Breast epithelium (tissue), 3 donors: ENCODE measurements at regions not wholly inside any gene's neighbourhood (a gene's known extent, or its start where the extent isn't known, plus 50 kb on each side); places are given as distances from the start of the nearest gene placed in this dataset.

Source experiments
- CTCF ChIP-seq, 3 donors: fragments of 450-650 bp; IDR thresholded peaks; one replicate each; pipeline ENCODE4 v1.5.1; 2016 to 2017; ENCODE audit warnings: antibody characterized with exemption in 3 of 3, mild to moderate bottlenecking in 3 of 3, moderate library complexity in 3 of 3
- POLR2A ChIP-seq: fragments of 450-650 bp; IDR thresholded peaks from one replicate; pipeline ENCODE4 v1.6.1; 2016; ENCODE audit warnings: antibody characterized with exemption, mild to moderate bottlenecking, moderate library complexity

- TF ChIP-seq CTCF (IDR thresholded peaks at IDR 0.05): no peak
- no peak for TF ChIP-seq POLR2A
Measured at GRCh38 chrX:124534536-124534935, 188.2 kb downstream of the SH2D1A start.
